HG03342 (cell line): ENCODE measurements at regions not wholly inside any gene's neighbourhood (a gene's known extent, or its start where the extent isn't known, plus 50 kb on each side); places are given as distances from the start of the nearest gene placed in this dataset.
"Not testable (repeated sequence)": the region's sequence is repeated elsewhere in the genome, so short reads cannot be mapped to it uniquely, and the experiment has no call there.

Experiments
- ATAC-seq: cut with Tn5 transposase; IDR thresholded peaks from one replicate; pipeline ENCODE4 v1.9.1; 2021; ENCODE audit warnings: mild to moderate bottlenecking, moderate library complexity; ENCODE audit not compliant: unreplicated experiment

DNA sequence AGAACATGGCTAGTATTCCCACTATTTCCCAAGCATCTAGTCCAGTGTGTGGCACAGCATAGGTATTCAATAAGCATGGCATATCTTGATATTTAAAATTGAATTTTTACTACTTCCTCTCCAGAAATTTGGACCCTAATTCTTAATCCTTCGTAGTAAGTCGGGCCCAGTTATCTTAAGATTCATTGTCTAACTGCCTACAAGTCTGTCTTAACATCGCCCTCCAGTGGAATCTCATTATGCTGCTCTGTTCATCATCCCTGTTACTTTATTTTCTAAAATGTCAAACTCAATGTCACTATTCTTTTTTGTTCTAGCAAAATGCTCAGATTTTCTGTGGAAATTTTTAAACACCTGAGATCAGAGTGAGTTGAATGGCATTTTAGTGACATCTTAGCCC lies 606.2 kb downstream of the KLHL13 start:
- no peak for ATAC-seq

DNA sequence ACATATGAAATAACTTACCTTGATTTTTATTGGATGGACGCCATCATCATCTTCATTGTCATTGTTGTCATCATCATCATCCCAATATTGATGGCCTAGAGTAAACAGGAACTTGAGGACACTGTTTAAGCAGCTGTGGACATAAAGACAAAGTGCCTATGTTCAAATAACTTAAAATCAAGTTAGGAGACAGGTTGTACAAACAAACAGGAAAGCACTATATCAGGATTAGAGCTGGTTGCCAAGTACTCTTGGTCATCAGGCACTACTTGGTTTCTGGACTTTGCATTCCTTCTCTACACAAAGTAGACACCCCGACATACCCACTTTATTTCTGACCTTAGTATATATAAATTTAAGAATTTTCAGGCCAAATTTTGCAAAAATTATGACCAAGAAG lies 608.6 kb downstream of the KLHL13 start:
- ATAC-seq: no peak

DNA sequence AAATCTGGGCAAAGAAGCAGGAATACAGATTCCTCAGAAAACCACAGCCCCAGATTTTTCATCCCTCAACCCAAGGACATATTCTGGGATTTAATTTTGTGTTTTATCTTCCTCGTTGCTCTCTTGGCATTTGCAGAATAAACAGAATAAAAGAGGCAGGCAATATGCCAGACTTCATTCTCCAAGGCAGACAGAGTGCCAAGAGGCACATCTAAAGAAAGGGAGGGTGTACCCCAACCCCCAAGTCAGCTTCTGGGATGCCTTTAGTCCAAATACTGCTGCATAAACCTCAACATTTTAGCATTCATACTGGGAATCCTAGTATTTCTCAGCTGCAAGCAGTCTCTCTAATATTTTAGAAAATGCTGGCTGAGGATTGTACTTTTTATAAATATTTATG lies 629.2 kb downstream of the KLHL13 start:
- ATAC-seq: no peak

DNA sequence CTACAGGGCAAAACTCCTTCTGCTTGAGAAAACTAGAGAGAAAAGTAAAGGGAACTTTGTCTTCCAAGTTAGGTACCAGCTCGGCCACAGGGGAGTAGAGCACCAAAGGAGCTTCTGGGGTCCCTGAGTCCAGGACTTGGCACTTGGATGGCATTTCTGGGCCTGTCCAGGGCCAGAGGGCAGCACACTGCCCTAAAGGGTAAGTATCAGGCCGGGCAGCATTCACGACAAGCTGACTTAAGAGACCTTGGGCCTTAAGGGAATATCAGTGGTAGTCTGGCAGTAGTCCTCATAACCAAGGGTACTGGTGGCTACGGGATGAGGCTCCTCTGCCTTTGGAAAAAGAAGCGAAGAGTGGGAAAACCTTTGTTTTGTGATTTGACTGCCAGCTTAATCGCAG lies 632.7 kb downstream of the KLHL13 start:
- no peak for ATAC-seq

DNA sequence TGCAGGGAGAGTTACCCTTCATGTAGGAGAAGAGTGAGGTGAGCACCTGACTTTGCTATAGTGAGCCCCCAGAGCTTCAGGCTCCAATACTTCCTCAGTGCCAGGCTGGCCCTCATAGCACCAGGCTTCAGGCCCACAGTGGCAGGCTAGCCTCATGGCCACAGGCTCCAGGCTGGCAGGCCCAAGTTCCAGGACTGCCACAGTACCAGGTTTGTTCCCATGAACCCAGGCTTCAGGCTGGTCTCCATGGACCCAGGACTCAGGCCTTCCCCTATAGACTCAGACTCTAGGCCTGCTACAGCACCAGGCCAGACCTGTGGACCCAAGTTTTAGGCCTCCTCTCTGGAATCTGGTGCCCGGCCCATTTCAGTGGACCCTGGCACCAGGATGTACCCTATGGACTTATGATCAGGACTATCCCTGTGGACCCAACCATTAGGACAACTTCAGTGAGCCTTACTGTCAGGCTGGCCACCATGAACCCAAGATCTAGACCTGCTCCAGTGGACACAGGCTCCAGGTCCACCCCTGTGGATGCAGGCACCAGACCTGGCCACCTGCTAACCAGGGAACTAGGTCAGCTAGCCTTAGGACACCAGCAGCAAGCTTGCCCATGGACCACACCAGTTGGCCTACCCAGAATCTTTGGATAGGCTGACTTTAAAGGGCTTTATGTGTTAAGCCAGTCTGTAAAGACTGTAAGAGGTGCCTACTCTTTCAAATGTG lies 658.2 kb downstream of the KLHL13 start:
- no peak for ATAC-seq

DNA sequence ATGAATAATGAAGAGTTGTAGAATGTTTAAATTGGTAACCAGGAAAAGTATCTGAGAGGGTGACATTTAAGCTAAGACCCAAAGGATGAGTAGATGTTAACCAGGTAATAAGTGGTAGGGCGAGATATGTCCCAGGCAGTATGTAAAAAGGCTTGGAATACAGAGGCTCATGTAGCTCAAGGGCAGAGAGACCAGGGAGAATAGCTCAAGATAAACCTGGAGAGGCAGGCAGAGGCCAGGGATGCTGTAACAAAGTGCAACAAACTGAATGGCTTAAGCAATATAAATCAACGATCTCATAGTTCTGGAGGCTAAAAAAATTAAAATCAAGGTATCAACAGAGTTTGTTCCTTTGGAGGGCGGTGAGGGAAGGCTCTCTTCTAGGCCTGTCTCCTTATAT lies 660.8 kb downstream of the KLHL13 start:
- no peak for ATAC-seq

DNA sequence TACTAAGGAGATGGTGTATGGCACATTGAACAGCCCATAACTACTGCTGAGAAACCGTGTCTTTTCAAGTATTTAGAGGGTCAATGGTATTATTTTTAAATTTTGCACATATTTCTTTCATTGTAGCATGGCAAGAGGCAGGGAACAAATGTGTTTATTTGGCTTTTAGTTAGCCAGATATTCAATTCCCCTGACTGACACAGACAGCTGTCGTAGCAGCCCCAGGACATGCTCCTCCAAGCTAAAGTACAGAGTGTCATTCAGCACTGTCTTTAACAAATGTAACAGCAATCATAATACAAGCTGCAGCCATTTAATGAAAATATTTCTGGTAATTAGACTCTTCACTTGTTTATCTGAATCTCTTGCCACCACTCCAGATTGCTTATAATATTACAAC lies 687.1 kb downstream of the KLHL13 start:
- no peak for ATAC-seq

DNA sequence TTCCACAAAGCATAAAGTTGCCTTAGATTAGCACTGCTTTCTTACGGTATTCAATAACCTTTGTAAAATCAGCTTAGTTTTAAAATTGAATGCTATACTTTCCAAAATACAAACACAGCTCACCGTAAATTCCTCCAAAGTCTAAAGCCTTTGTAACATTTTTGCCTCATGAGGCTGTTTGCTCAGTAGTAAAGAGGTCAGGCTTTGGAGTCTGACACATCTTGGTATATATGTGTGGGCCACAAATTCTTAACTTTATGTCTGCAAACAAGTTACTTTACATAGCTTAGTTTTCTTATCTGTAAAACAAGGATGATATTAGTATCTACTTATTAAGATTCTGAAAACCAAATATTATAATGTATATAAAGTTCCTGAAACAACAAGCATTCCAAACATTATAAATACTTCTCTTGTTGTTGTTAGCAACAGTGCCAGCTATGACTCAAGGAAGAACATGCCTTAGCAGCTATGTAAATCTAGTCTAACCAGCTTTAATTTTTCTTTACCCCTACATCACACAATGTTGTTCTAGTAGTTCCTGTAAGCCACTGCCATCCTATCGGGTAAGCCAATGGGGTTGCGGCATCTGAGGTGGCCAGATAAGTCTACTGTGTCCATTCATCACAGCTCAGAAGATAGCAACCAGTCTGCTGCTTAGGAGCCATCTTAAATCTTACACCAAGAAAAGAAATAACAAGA lies 709.0 kb downstream of the KLHL13 start:
- no peak for ATAC-seq

DNA sequence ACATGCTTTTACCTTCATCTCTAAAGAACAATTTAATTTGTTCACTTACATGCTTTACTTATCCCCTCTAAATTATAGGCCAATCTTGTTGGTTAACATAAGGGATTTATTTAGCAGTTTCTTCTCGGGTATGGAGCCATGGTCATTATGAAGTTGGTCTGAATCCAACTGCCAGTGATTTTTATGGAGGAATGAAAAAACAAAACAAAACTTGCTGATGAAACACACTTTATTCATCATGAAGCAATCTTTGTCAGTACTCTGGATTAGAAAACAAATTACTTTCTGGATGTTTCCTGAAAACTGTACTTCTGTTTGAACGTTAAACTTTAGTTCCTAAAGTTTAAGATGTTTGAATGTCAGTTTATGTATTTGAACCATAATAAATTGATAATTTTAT lies 715.8 kb downstream of the KLHL13 start:
- no peak for ATAC-seq

DNA sequence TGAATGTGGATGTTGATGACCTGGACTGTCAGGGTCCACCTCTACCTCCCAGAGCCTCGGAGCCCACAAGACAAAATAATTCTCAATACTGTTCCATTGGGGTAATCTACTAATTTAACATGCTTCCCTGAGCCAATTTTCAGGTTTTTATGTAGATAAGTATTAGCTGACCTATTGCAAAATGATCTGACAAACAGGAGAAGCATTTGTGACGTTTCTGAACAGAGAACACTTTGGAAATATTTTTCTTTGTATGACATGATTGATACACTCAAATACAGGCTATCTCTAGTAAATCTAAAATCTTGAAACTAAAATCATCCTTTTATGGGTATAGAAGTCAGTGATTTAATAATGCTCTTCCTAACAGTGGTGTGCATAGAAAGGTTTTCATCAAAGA lies 716.6 kb downstream of the KLHL13 start:
- no peak for ATAC-seq

DNA sequence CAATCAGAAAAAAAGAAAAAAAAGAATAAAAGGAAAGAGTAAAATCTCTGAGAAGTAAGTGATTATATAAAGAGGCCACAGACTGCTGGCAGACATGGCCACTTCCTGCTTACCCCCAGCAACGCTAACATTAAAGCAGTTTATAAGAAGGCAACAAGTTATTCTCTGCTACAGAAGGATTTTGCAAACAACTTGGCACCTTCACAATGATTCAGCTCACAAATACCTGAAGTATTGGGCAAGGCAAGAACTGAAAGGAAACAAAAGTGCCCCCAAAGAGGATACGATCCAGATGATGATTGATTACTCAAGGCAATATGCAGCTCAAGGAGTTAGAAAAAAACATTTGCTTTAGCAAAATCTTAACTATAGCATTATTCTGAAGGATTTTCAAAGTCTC lies 718.8 kb downstream of the KLHL13 start:
- no peak for ATAC-seq

DNA sequence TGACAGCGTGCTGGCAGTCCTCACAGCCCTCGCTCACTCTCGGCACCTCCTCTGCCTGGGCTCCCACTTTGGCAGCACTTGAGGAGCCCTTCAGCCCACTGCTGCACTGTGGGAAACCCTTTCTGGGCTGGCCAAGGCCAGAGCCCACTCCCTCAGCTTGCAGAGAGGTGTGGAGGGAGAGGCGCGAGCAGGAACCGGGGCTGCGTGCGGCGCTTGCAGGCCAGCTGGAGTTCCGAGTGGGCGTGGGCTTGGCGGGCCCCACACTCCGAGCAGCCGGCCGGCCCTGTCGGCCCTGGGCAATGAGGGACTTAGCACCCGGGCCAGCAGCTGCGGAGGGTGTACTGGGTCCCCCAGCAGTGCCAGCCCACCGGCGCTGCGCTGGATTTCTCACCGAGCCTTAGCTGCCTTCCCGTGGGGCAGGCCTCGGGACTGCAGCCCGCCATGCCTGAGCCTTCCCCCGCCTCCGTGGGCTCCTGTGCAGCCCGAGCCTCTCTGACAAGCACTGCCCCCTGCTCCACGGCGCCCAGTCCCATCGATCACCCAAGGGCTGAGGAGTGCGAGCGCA lies 722.0 kb downstream of the KLHL13 start:
- ATAC-seq: not testable (repeated sequence)

DNA sequence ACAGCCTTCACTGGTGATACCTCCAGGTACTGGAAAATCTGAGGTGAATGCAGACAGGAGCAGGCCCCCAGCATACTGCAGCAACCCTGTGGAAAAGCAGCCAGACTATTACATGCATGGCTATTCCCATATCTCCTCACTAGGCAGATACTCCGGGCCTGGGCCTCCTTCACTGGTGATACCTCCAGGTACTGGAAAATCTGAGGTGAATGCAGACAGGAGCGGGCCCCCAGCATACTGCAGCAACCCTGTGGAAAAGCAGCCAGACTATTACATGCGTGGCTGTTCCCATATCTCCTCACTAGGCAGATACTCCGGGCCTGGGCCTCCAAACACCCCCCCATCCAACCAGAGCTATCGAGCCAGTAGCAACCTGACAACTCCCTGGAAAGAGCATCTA lies 724.2 kb downstream of the KLHL13 start:
- not testable (repeated sequence) for ATAC-seq

DNA sequence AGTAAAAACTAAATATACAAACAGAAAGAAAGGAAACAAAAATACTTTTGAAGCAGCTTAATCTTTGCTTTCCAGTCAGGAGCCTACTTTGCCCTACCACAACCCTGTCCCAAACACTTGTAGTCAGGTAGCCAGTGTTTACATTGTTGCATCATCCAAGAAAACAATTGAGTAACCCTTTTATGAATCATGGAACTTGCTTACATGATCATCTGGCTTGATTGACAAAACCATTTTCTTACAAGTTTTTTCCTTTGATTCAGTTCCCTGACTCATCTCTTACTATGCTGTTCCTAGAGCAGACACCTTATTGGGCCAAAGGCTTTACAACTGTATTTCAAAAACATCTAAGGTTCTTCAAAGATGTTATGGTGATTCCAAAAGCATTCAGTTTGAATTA lies 740.1 kb downstream of the KLHL13 start:
- no peak for ATAC-seq

DNA sequence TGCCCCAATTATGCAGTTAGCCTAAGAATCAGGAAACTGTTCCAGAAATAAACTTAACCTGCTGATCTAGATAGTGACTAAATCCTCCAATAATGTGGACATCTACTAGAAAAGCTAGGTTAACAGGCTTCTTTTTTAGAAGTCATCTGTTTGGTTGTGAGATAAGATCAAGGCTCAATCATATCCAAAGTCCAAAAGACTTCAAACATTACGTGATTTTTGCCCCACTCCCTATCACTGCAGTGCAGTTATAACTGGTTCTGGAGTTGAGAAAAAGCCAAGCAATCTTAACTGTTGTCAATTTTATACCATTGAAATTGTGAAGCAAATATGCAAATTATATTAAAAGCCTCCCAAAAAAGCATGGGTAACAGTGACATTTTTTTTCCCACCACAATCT lies 781.4 kb downstream of the KLHL13 start:
- ATAC-seq: no peak

DNA sequence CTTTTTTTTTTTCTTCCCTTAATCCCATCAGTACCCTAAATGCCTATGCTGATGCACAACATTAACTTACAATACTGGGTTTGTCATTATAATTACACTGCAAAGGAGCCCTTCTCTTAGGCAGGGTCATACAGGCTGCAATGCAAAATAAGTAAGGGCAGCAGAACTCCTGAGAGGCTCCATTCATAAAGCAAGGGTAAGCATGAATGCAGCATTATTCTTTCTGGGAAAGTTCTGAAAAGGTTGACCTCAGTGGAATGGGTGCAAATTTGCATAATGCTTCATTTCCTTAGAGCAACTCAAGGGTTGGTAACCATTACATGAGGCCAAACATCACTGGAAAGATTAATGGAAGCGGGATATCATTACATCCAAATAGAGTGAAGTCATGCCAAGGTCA lies 789.2 kb downstream of the KLHL13 start:
- ATAC-seq: no peak

DNA sequence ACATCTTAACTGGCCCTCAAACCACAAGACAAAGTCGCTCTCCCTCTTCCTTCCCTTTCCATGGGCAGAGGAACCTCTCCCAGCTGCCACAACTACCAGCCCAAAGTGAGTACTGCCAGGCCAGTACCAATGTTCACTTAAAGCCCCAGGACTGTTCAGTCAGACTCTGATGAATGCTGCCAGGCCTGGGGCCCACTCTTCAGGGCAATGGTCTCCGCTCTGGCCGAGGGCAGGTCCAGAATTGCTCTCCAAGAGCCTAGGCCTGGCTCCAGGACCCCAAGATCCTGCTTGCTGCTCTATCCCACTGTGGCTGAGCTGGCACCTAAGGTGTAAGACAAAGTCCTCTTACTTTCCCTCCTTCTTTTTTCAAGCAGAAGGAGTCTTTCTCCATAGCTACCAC lies 790.9 kb downstream of the KLHL13 start:
- no peak for ATAC-seq

DNA sequence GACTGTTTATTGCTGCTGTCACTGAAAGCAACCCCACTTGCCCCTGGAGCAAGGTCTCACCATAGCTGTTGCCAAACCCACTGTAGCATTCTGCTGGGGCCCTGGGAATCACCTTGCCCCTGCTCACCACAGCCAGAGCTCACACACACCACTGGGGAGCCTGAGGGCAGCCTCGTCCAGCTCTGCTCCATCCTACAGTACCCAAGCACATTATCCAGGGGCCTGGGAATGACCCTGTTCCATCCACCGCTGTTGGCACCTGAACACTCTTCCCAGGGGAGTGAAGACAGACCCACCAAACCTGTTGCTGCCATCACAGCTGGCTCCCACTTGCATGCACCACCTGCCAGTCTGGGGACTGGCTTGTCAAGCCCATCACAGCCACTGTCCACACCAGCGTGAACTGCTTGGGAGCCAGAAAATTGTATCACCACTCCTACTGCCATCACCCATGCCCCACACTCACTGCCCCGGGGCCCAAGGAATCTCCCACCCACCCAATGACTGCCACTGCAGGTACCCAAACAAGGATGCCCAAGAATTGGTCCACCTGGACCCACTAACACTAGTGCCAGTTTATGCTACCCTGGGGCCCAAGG lies 811.3 kb downstream of the KLHL13 start:
- ATAC-seq: no peak

DNA sequence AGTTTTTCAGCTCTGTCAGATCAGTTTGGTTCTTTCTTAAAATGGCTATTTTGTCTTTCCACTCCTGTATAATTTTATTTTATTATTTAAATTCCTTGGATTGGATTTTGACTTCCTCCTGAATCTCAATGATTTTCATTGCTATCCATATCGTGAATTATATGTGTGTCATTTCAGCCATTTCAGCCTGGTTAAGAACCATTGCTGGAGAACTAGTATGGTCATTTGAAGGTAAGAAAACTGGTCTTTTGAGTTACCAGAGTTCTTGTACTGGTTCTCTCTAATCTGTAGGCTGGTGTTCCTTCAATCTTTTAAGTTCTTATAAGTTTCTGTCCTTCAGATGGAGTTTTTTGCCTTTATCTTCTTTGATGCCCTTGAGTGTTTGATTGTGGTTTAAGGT lies 815.5 kb downstream of the KLHL13 start:
- no peak for ATAC-seq

DNA sequence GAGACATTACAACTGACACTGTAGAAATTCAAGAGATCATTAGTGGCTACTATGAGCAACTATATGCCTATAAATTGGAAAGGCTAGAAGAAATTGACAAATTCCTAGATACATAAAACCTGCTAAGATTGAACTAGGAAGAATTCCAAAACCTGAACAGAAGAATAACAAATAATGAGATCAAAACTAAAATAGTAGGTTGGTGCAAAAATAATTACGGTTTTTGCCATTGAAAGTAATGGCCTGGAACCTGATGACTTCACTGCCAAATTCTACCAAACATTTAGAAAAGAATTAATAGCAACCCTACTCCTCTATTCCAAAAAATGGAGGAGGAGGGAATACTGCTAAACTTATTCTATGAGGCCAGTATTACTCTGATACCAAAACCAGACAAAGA lies 824.9 kb downstream of the KLHL13 start:
- no peak for ATAC-seq

DNA sequence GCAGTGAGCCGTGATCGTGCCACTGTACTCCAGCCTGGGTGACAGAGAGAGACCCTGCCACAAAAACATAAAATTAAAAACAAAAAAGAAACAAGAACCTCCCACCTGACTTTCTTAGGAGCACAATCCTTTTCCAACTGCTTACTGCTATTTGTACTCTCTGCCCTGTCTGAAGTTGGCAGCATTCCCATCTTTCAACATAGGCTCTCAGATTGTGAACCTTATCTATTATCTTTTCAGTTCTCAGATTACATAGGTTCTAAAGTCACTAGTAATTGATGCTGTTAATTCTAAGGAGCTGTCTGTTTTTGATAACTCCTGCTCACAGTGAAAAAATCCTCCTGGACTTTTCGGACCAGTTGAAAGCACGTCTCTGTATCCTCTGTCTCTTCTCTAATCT lies 812.2 kb upstream of the CT83 start:
- no peak for ATAC-seq
